HUES6 (cell line): ENCODE measurements at regions not wholly inside any gene's neighbourhood (a gene's known extent, or its start where the extent isn't known, plus 50 kb on each side); places are given as distances from the start of the nearest gene placed in this dataset.
"Not testable (repeated sequence)": the region's sequence is repeated elsewhere in the genome, so short reads cannot be mapped to it uniquely, and the experiment has no call there.

Source experiments
- H3K27ac ChIP-seq: 2 replicates; pipeline ENCODE4 v1.7.0; 2013; ENCODE audit warnings: low read depth, mild to moderate bottlenecking, low read length, inconsistent platforms
- H3K27me3 ChIP-seq: 2 replicates; pipeline ENCODE4 v1.6.1; 2013; ENCODE audit warnings: low read length; ENCODE audit not compliant: control insufficient read depth, insufficient read depth
- H3K36me3 ChIP-seq: 2 replicates; pipeline ENCODE4 v1.6.1; 2013; ENCODE audit warnings: low read length; ENCODE audit not compliant: control insufficient read depth, insufficient read depth
- H3K4me1 ChIP-seq: 2 replicates; pipeline ENCODE4 v1.6.1; 2013; ENCODE audit warnings: low read length; ENCODE audit not compliant: control insufficient read depth, insufficient read depth
- H3K4me3 ChIP-seq: 2 replicates; pipeline ENCODE4 v1.5.1; 2013; ENCODE audit warnings: low read depth, low read length
- H3K9ac ChIP-seq: one replicate; pipeline ENCODE4 v1.6.1; 2013; ENCODE audit warnings: mild to moderate bottlenecking, low read length
- H3K9me3 ChIP-seq: 2 replicates; pipeline ENCODE4 v1.6.1; 2013; ENCODE audit warnings: low read depth, low read length; ENCODE audit not compliant: control insufficient read depth, insufficient read depth

DNA sequence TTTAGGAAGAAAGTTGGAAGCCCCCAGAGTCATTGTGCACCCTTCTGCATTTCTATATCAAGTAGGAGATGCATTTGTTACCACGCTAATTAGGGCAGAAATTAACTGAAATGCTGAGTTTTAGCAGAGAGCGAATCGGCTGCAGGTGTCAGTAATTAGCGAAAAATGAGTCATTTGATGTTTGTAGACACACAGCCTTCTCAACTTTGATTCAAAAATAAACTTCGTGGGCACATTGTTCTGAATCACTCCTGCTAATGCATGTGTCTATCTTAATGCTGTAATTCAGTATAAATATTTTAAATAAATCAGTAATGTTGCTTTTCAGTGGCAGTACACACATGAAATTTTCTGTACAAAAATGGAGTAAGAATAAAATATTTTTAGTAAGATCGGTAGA, 109.5 kb upstream of the CARD11 start:
- no peaks in the 10 kb centered on the region for H3K9me3 ChIP-seq
- H3K36me3 ChIP-seq, result no peaks in the 10 kb centered on the region
- H3K27ac ChIP-seq, result no peak overlapping the region
- H3K27me3 ChIP-seq, result no peaks in the 10 kb centered on the region
- no peak overlapping the region for H3K4me3 ChIP-seq
- H3K9ac ChIP-seq, result no peak overlapping the region
- H3K4me1 ChIP-seq, result peaks cover 4% of the 10 kb centered on the region

DNA sequence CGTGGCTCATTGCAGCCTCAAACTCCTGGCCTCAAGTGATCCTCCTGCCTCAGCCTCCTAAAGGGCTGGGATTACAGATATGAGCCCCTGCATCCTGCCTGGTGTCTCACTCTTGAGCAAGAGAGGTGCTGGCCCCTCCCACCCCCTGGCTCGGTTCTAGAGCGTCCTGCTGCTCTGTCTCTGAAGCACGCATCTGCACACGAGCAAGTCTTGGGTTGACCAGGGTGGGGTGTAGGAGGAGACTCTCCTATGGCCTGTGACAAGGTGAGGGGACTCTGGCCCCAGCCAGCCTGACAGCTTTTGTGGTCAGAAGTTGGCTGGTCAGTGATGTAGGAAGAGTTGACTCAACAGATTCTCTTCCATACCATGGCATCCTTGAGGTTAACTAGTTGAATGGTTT, 110.7 kb upstream of the CARD11 start:
- Histone ChIP-seq H3K4me3 (no peak overlapping the region), H3K9ac (no peak overlapping the region), H3K27ac (no peak overlapping the region), H3K36me3 (no peaks in the 10 kb centered on the region), H3K4me1 (peaks cover 6% of the 10 kb centered on the region), H3K27me3 (no peaks in the 10 kb centered on the region), H3K9me3 (no peaks in the 10 kb centered on the region)

DNA sequence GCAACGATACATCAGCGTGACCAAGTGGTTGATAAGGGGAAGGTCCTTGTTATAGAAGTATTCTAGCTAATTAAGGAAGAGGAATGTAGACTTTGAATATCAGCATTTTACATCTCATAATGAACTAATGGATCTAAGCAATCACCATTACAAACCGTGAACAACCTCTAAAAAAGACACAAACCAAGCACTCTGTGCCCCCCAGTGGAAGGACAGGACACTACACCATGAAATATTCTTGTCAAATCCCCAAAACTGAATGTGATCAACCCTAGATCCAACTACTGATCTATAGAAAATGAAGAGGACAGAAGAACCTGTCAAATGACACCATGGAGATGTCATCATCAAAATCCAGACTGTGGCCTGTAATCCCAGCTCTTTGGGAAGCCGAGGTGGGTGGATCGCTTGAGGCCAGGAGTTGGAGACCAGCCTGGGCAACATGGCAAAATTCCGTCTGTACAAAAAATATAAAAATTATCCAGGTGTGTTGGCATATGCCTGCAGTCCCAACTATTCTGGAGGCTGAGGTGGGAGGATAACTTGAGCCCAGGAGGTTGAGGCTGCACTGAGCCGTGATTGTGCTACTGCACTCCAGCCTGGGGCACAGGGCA, 111.3 kb upstream of the CARD11 start:
- no peak overlapping the region for H3K27ac ChIP-seq
- H3K9ac ChIP-seq, result no peak overlapping the region
- peaks cover 6% of the 10 kb centered on the region for H3K4me1 ChIP-seq

DNA sequence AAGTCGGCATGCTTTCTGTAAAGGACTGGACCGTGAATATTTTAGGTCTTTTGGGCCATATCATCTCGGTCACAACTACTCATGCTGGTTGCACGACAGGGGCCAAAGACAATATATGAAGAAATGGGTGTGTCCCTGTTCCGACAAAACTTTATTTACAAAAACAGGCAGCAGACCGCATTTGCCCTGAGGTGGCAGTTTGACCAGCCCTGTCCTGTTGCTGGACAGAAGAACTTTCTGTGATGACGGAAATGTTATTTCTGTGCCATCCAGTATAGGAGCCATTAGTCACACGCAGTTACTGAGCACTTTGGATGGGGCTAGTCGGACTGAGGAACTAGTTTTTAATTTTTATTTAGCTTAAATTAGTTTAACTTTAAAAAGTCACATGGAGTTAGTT, 112.8 kb upstream of the CARD11 start:
- no peak overlapping the region for H3K9ac ChIP-seq
- H3K4me3 ChIP-seq, result no peak overlapping the region
- no peaks in the 10 kb centered on the region for H3K36me3 ChIP-seq
- H3K9me3 ChIP-seq, result no peaks in the 10 kb centered on the region
- H3K27ac ChIP-seq, result no peak overlapping the region
- peaks cover 6% of the 10 kb centered on the region for H3K4me1 ChIP-seq
- H3K27me3 ChIP-seq, result no peaks in the 10 kb centered on the region

More for the DNA sequence above, 111.3 kb upstream of the CARD11 start:
- Histone ChIP-seq H3K9me3 (no peaks in the 10 kb centered on the region), H3K27me3 (no peaks in the 10 kb centered on the region), H3K36me3 (no peaks in the 10 kb centered on the region), H3K4me3 (no peak overlapping the region)

DNA sequence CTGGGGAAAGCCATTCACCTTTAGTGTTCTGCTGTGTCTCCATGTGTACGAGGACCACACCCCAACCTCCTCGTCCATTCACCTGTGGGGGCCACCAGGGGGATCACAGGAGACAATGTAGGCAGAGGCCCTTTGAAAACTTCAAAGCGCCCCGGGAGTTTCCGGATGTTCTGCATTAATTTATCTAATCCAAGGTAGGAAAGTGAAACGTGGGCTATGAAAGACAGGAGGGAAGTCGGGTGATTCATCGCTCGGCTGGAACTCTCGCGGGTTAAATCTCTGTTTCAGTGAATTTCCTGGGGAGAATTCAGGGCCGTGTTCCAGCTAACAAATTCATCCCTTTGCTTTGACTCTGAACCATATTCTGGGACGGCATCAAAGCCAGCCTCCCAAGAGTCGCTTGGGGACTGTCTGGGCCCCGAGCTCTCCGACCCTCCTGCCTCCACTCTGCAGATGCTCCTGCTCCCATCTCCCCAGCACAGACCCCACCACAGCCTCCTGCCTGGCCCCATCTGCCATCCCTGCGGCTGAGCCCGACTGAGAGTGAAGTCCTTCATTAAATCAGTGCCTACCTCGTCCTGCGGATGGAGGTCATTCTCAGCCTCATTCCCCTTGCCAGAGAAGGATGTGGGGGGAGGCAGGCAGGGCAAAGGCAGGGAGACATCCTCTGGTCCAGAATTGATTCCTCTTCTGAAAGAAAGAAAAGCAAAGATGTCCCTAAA, 114.1 kb upstream of the CARD11 start:
- Histone ChIP-seq H3K4me3 (no peak overlapping the region), H3K27ac (no peak overlapping the region), H3K9me3 (no peaks in the 10 kb centered on the region), H3K9ac (no peak overlapping the region), H3K27me3 (no peaks in the 10 kb centered on the region), H3K36me3 (no peaks in the 10 kb centered on the region), H3K4me1 (peaks cover 6% of the 10 kb centered on the region)

GRCh38 chr7:3158341-3158760, 114.7 kb upstream of the CARD11 start:
- Histone ChIP-seq H3K9me3 (peaks cover 5% of the 10 kb centered on the region; the same call in 1 of the 2 replicates), H3K4me3 (no peak overlapping the region), H3K27me3 (no peaks in the 10 kb centered on the region), H3K4me1 (peaks cover 6% of the 10 kb centered on the region), H3K36me3 (no peaks in the 10 kb centered on the region), H3K9ac (no peak overlapping the region), H3K27ac (no peak overlapping the region)

DNA sequence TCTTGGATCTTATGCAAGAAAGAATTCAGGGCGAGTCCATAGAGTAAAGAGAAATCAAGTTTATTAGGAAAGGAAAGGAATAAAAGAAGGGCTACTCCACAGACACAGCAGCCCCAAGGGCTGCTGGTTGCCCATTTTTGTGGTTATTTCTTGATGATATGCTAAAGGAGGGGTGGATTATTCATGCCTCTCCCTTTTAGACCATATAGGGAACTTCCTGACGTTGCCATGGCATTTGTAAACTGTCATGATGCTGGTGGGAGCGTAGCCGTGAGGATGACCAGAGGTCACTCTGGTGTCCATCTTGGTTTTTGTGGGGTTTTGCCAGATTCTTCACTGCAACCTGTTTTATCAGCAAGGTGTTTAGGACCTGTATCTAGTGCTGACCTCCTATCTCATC, 115.4 kb upstream of the CARD11 start:
- Histone ChIP-seq H3K9ac (no peak overlapping the region), H3K9me3 (peaks cover 5% of the 10 kb centered on the region; the same call in 1 of the 2 replicates), H3K4me3 (no peak overlapping the region), H3K27ac (no peak overlapping the region), H3K36me3 (no peaks in the 10 kb centered on the region), H3K27me3 (no peaks in the 10 kb centered on the region), H3K4me1 (peaks cover 6% of the 10 kb centered on the region)

DNA sequence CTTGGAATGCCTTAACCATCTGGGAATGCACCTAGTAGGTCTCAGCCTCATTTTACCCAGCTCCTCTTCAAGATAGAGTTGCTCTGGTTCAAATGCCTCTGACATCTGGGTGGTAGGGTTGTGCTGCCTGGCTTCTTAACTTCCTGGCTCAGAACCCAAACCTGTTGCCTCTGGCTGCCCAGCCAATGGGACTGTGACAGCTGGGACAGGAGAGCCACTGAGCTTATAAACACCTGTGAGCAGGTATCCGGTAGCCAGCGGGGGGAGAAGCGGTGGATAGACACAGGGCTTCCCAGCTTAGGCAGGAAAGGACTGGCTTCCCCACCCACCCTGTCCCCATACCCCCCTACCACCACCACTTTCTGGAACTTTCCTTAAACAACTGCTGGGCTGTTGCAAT, 115.8 kb upstream of the CARD11 start:
- Histone ChIP-seq H3K27me3 (no peaks in the 10 kb centered on the region), H3K4me1 (peaks cover 6% of the 10 kb centered on the region), H3K4me3 (no peak overlapping the region), H3K9me3 (peaks cover 5% of the 10 kb centered on the region; the same call in 1 of the 2 replicates), H3K36me3 (no peaks in the 10 kb centered on the region), H3K27ac (no peak overlapping the region), H3K9ac (no peak overlapping the region)

DNA sequence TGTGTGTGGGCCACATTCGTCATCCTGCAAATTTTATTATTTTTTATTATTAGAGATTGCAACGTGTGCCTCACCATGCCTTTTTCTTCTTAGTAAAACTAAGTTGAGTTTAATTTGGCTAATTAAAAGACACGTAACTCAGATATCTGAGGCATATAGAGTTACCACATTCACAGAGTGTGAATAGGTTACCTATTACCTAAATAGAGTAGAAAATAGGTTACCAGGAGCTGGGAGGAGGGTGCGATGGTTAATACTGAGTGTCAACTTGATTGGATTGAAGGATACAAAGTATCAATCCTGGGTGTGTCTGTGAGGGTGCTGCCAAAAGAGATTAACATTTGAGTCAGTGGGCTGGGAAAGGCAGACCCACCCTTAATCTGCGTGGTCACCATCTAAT, 116.3 kb upstream of the CARD11 start:
- H3K27me3 ChIP-seq, H3K27ac ChIP-seq, H3K9ac ChIP-seq, H3K9me3 ChIP-seq, H3K4me3 ChIP-seq, H3K4me1 ChIP-seq, H3K36me3 ChIP-seq: not testable (repeated sequence)

- Histone ChIP-seq H3K4me3 (no peak overlapping the region), H3K9me3 (peaks cover 5% of the 10 kb centered on the region; the same call in 1 of the 2 replicates), H3K27me3 (no peaks in the 10 kb centered on the region), H3K9ac (no peak overlapping the region), H3K36me3 (no peaks in the 10 kb centered on the region), H3K27ac (no peak overlapping the region), H3K4me1 (peaks cover 6% of the 10 kb centered on the region)
These were observed 118.6 kb upstream of the CARD11 start for GRCh38 chr7:3162289-3162688.

- H3K36me3 ChIP-seq, H3K9me3 ChIP-seq, H3K27me3 ChIP-seq, H3K9ac ChIP-seq, H3K4me3 ChIP-seq, H3K4me1 ChIP-seq, H3K27ac ChIP-seq: not testable (repeated sequence)
These were observed 119.1 kb upstream of the CARD11 start for GRCh38 chr7:3162798-3163197.
